HepG2 (cell line): ENCODE measurements at regions not wholly inside any gene's neighbourhood (a gene's known extent, or its start where the extent isn't known, plus 50 kb on each side); places are given as distances from the start of the nearest gene placed in this dataset.

ENCODE experiments used
- ATAC-seq: fragments of 200-7000 bp; cut with Tn5 transposase; 3 replicates; pipeline ENCODE4 v1.9.1; 2020; ENCODE audit warnings: mild to moderate bottlenecking, moderate library complexity
- BruUV-seq: library from RNA; stranded (reverse); fragments of 400-500 nt; replicated peaks from 2 replicates; lab custom pipeline; 2021; lab: Mats Ljungman, UMichigan
- CTCF ChIA-PET: fragments of 300-600 bp; formaldehyde crosslinking; extraction: SDS; loops from one replicate; lab custom pipeline; 2021; ENCODE audit warnings: low total read pairs, inconsistent platforms, low intra/inter-chr PET ratio; lab: Yijun Ruan, JAX
- POLR2A ChIA-PET: fragments of 350-600 bp; sonication (Branson Sonifier 250); formaldehyde crosslinking; loops from one replicate; lab custom pipeline; 2020; ENCODE audit warnings: antibody characterized with exemption, inconsistent platforms; lab: Yijun Ruan, JAX
- DNase-seq: peaks from one replicate; pipeline ENCODE4 v3.0.0-alpha.2; 2015; ENCODE audit warnings: low spot score
- FAIRE-seq: peaks from 3 replicates; lab custom pipeline; 2011; peaks lifted over from hg19 to GRCh38; lab: Jason Lieb, UNC
- H2AFZ ChIP-seq: one replicate; pipeline ENCODE4 v1.6.1; 2011; ENCODE audit warnings: low read length, inconsistent platforms
- H3K27ac ChIP-seq: fragments of 300-600 bp; 3 replicates; pipeline ENCODE4 v1.8.0; 2011; ENCODE audit warnings: mixed run types, mild to moderate bottlenecking, mixed read lengths, low read length, inconsistent platforms; ENCODE audit not compliant: insufficient read depth; ENCODE audit errors: extremely low read length
- H3K27me3 ChIP-seq, 2 experiments: fragments of 200-600 bp in 1 of 2; 2 replicates in 1 of 2; 3 replicates in 1 of 2; pipeline versions ENCODE4 v1.6.0 to v1.8.0; 2011; ENCODE audit warnings: low read length in 2 of 2, mild to moderate bottlenecking in 2 of 2, moderate library complexity in 2 of 2, inconsistent platforms in 1 of 2; ENCODE audit not compliant: insufficient read depth in 2 of 2, control insufficient read depth in 1 of 2
- H3K36me3 ChIP-seq, 2 experiments: fragments of 200-600 bp in 1 of 2; replicated peaks in 1 of 2; 2 replicates in 1 of 2; 3 replicates in 1 of 2; pipeline versions ENCODE4 v1.5.1 to v1.8.0; 2011; ENCODE audit warnings: low read length in 2 of 2, inconsistent platforms in 1 of 2; ENCODE audit not compliant: insufficient read depth in 2 of 2, control insufficient read depth in 1 of 2
- H3K4me1 ChIP-seq: 2 replicates; pipeline ENCODE4 v1.5.1; 2012; ENCODE audit warnings: low read length, inconsistent platforms; ENCODE audit not compliant: insufficient read depth
- H3K4me2 ChIP-seq: 2 replicates; pipeline ENCODE4 v1.6.0; 2011; ENCODE audit warnings: low read depth, low read length, inconsistent platforms
- H3K4me3 ChIP-seq, 3 experiments: fragments of 200-600 bp in 1 of 3; sonication (generic), shearing (Covaris generic) in 1 of 3; replicated peaks in 1 of 3; 2 replicates each; pipeline ENCODE4 v1.5.1; 2011 to 2016; ENCODE audit warnings: low read length in 3 of 3, inconsistent platforms in 2 of 3, low read depth in 2 of 3, mild to moderate bottlenecking in 2 of 3, control low read depth in 1 of 3, mixed read lengths in 1 of 3; ENCODE audit not compliant: insufficient read depth in 1 of 3
- H3K79me2 ChIP-seq: one replicate; pipeline ENCODE4 v1.6.1; 2011; ENCODE audit warnings: low read length, inconsistent platforms; ENCODE audit not compliant: insufficient read depth
- H3K9ac ChIP-seq: 2 replicates; pipeline ENCODE4 v1.6.0; 2011; ENCODE audit warnings: mild to moderate bottlenecking, low read depth, low read length, inconsistent platforms; ENCODE audit not compliant: insufficient read depth
- H3K9me3 ChIP-seq: 2 replicates; pipeline ENCODE4 v1.5.1; 2012; ENCODE audit warnings: mild to moderate bottlenecking, low read length
- H4K20me1 ChIP-seq: 2 replicates; pipeline ENCODE4 v1.6.0; 2011; ENCODE audit warnings: inconsistent platforms, mild to moderate bottlenecking, low read length, moderate library complexity; ENCODE audit not compliant: insufficient read depth
- ATF7 ChIP-seq, 2 experiments: fragments of 450-650 bp in 1 of 2; sonication (generic) in 1 of 2; formaldehyde crosslinking in 1 of 2; IDR thresholded peaks; 2 replicates each; pipeline versions ENCODE4 v1.4.0 to v1.6.1; 2016 to 2020; ENCODE audit warnings: antibody characterized with exemption in 1 of 2, mild to moderate bottlenecking in 1 of 2, missing genetic modification reagents in 1 of 2
- GLI4 ChIP-seq: sonication (generic); formaldehyde crosslinking; IDR thresholded peaks from 2 replicates; pipeline ENCODE4 v1.5.1; 2020; ENCODE audit warnings: missing genetic modification reagents, mild to moderate bottlenecking, moderate library complexity, borderline replicate concordance
- HNF1A ChIP-seq, 2 experiments: sonication (generic) in 1 of 2; formaldehyde crosslinking in 1 of 2; IDR thresholded peaks; 2 replicates each; pipeline versions ENCODE4 v1.4.0 to v1.6.1; 2016 to 2020; ENCODE audit warnings: borderline replicate concordance in 1 of 2, low read depth in 1 of 2, mild to moderate bottlenecking in 1 of 2, missing genetic modification reagents in 1 of 2
- MAFK ChIP-seq, 2 experiments: IDR thresholded peaks in 1 of 2; conservative IDR thresholded peaks in 1 of 2; 2 replicates each; pipeline ENCODE4 v1.6.1; 2011; ENCODE audit warnings: improper control_type of control experiment in 2 of 2, low read length in 2 of 2
- MLLT10 ChIP-seq: sonication (generic); formaldehyde crosslinking; IDR thresholded peaks from 2 replicates; pipeline ENCODE4 v1.4.0; 2020; ENCODE audit warnings: missing genetic modification reagents
- SRSF4 ChIP-seq: fragments of 200-400 bp; formaldehyde crosslinking; IDR thresholded peaks from one replicate; pipeline ENCODE4 v1.6.1; 2018; ENCODE audit warnings: mild to moderate bottlenecking, low read depth, low read length, moderate library complexity; ENCODE audit not compliant: poor library complexity, severe bottlenecking
- SRY ChIP-seq: sonication (generic); formaldehyde crosslinking; IDR thresholded peaks from 2 replicates; pipeline ENCODE4 v1.8.0; 2022; ENCODE audit warnings: mild to moderate bottlenecking, missing genetic modification reagents
- TBL1XR1 ChIP-seq: fragments of 150-350 bp; IDR thresholded peaks from 2 replicates; pipeline ENCODE4 v1.6.1; 2014; ENCODE audit warnings: borderline replicate concordance, low read length; ENCODE audit not compliant: partially characterized antibody
- THRA ChIP-seq: sonication (generic); formaldehyde crosslinking; IDR thresholded peaks from 2 replicates; pipeline ENCODE4 v1.4.0; 2020; ENCODE audit warnings: missing genetic modification reagents, borderline replicate concordance
- TSC22D2 ChIP-seq: sonication (generic); formaldehyde crosslinking; IDR thresholded peaks from 2 replicates; pipeline ENCODE4 v1.5.1; 2020; ENCODE audit warnings: missing genetic modification reagents, mild to moderate bottlenecking, borderline replicate concordance
- ZFY ChIP-seq: sonication (generic); formaldehyde crosslinking; IDR thresholded peaks from 2 replicates; pipeline ENCODE4 v1.4.0; 2020; ENCODE audit warnings: missing genetic modification reagents
- WGBS: methylation state at CpG from one replicate; pipeline ENCODE4 v1.1.6; 2017; ENCODE audit warnings: low lambda C conversion rate; 5-methylcytosine and 5-hydroxymethylcytosine counted together
- in situ Hi-C: cut with HindIII; loops from 2 replicates; pipeline ENCODE4 v1.10.0; 2017; ENCODE audit warnings: low pct_unique_long_range_greater_than_20kb; ENCODE audit not compliant: extremely low pct_ligation_motif_present
- intact Hi-C: fragments of 100-400 bp; cut with micrococcal nuclease; formaldehyde crosslinking; loops from one replicate; pipeline ENCODE4 v1.10.0; 2022; ENCODE audit not compliant: unreplicated experiment

- H4K20me1 ChIP-seq, result no peaks in the 10 kb centered on the region
- H3K9ac ChIP-seq, result no peak overlapping the region
- H3K4me1 ChIP-seq, result no peaks in the 10 kb centered on the region
- ATAC-seq, result no peak
- no peak for DNase-seq
- TF ChIP-seq MAFK (conservative IDR thresholded peaks at IDR 0.05 in 1 of 2, IDR thresholded peaks at IDR 0.05 in 1 of 2; ENCODE audit: low read length in 2 of 2), result peak; percentile 23 to 29; a peak in 1 of 4 replicates
- no peak for TF ChIP-seq SRSF4
- H3K36me3 ChIP-seq, result no peaks in the 10 kb centered on the region
- H3K9me3 ChIP-seq, result no peaks in the 10 kb centered on the region
- FAIRE-seq, result no peak
- no peak overlapping the region for H3K27ac ChIP-seq
- H3K4me2 ChIP-seq, result no peak overlapping the region
- H3K79me2 ChIP-seq, result no peaks in the 10 kb centered on the region
- H3K4me3 ChIP-seq, result no peak overlapping the region
- in situ Hi-C loops, result no loop called here
- intact Hi-C loops, result no loop called here
- no TSS peak for BruUV-seq
- no peak overlapping the region for H2AFZ ChIP-seq
- ChIA-PET CTCF (no interaction called here), POLR2A (no interaction called here)
- H3K27me3 ChIP-seq, result no peaks in the 10 kb centered on the region
- 2% methylated on average over 5 of the region's 5 CpGs for WGBS
These were observed 147.1 kb upstream of the ARHGAP20 start for GRCh38 chr11:110859240-110859840.

GRCh38 chr11:110858547-110858921 lies 146.3 kb upstream of the ARHGAP20 start:
- H3K27me3 ChIP-seq, result no peaks in the 10 kb centered on the region
- WGBS, result no CpG with 5 or more reads among the region's 5 CpGs
- no peak overlapping the region for H3K9ac ChIP-seq
- H2AFZ ChIP-seq, result no peak overlapping the region
- no TSS peak for BruUV-seq
- no peak for DNase-seq
- no peak overlapping the region for H3K4me3 ChIP-seq
- intact Hi-C loops, result no loop called here
- no peaks in the 10 kb centered on the region for H3K9me3 ChIP-seq
- ChIA-PET CTCF (no interaction called here), POLR2A (no interaction called here)
- H3K4me1 ChIP-seq, result no peaks in the 10 kb centered on the region
- H3K4me2 ChIP-seq, result no peak overlapping the region
- no peak for ATAC-seq
- H3K79me2 ChIP-seq, result no peaks in the 10 kb centered on the region
- no peaks in the 10 kb centered on the region for H3K36me3 ChIP-seq
- no peaks in the 10 kb centered on the region for H4K20me1 ChIP-seq
- no peak for FAIRE-seq
- in situ Hi-C loops, result no loop called here
- TF ChIP-seq ZFY (CRISPR knock-in tag) (no peak), TBL1XR1 (no peak), SRY (CRISPR knock-in tag) (no peak), MLLT10 (CRISPR knock-in tag) (no peak), THRA (no peak), ATF7 (IDR thresholded peaks at IDR 0.05) (no peak), ATF7 (CRISPR knock-in tag; IDR thresholded peaks at IDR 0.05) (no peak), TSC22D2 (CRISPR knock-in tag) (no peak), GLI4 (CRISPR knock-in tag) (no peak), HNF1A (IDR thresholded peaks at IDR 0.05; ENCODE audit: low read depth) (no peak), HNF1A (CRISPR knock-in tag; IDR thresholded peaks at IDR 0.05; ENCODE audit: borderline replicate concordance) (no peak)
- H3K27ac ChIP-seq, result no peak overlapping the region
